ENCODE measurements at regions not wholly inside any gene's neighbourhood (a gene's known extent, or its start where the extent isn't known, plus 50 kb on each side); places are given as distances from the start of the nearest gene placed in this dataset.

- no peak for DNase-seq (ENCODE audit: low read depth in 2 of 2)
These were observed 144.3 kb upstream of the TNRC6C start for GRCh38 chr17:77814091-77814772.

- DNase-seq (ENCODE audit: low read depth in 2 of 2): no peak
These were observed 143.2 kb upstream of the TNRC6C start for GRCh38 chr17:77815127-77815905.

GRCh38 chr17:77817953-77818352 is 140.6 kb upstream of the TNRC6C start:
- DNase-seq (ENCODE audit: low read depth in 2 of 2): no peak

- no peak for DNase-seq (ENCODE audit: low read depth in 2 of 2)
These were observed 139.0 kb upstream of the TNRC6C start for GRCh38 chr17:77819497-77819896.

- DNase-seq (ENCODE audit: low read depth in 2 of 2): no peak
These were observed 137.4 kb upstream of the TNRC6C start for GRCh38 chr17:77821114-77821513.

- DNase-seq (ENCODE audit: low read depth in 2 of 2): no peak
These were observed 136.0 kb upstream of the TNRC6C start for GRCh38 chr17:77822302-77823030.

GRCh38 chr17:77824102-77824779 is 134.3 kb upstream of the TNRC6C start:
- DNase-seq (ENCODE audit: low read depth in 2 of 2): no peak

- DNase-seq (ENCODE audit: low read depth in 2 of 2): no peak
These were observed 133.7 kb upstream of the TNRC6C start for GRCh38 chr17:77824780-77825280.

- DNase-seq (ENCODE audit: low read depth in 2 of 2): no peak
These were observed 132.9 kb upstream of the TNRC6C start for GRCh38 chr17:77825621-77826020.

- no peak for DNase-seq (ENCODE audit: low read depth in 2 of 2)
These were observed 132.2 kb upstream of the TNRC6C start for GRCh38 chr17:77826132-77826873.

GRCh38 chr17:77827039-77827438 is 131.5 kb upstream of the TNRC6C start:
- DNase-seq (ENCODE audit: low read depth in 2 of 2): no peak

GRCh38 chr17:77827511-77827910 is 131.0 kb upstream of the TNRC6C start:
- no peak for DNase-seq (ENCODE audit: low read depth in 2 of 2)

GRCh38 chr17:77828749-77829539 is 129.6 kb upstream of the TNRC6C start:
- no peak for DNase-seq (ENCODE audit: low read depth in 2 of 2)

GRCh38 chr17:77829843-77830799 is 128.4 kb upstream of the TNRC6C start:
- DNase-seq (ENCODE audit: low read depth in 2 of 2): no peak

GRCh38 chr17:77830816-77831473 is 127.6 kb upstream of the TNRC6C start:
- DNase-seq (ENCODE audit: low read depth in 2 of 2): no peak

GRCh38 chr17:77831474-77832179 is 126.9 kb upstream of the TNRC6C start:
- DNase-seq (ENCODE audit: low read depth in 2 of 2): no peak

- no peak for DNase-seq (ENCODE audit: low read depth in 2 of 2)
These were observed 126.3 kb upstream of the TNRC6C start for GRCh38 chr17:77832180-77832560.

- DNase-seq (ENCODE audit: low read depth in 2 of 2): no peak
These were observed 124.7 kb upstream of the TNRC6C start for GRCh38 chr17:77833769-77834168.

Data from stimulated activated CD8-positive, alpha-beta memory T cell treated with anti-CD3 and anti-CD28 coated beads, Interleukin-15, amount 100 ng/mL, for 4 hours (primary cell).